ENCODE measurements at regions not wholly inside any gene's neighbourhood (a gene's known extent, or its start where the extent isn't known, plus 50 kb on each side); places are given as distances from the start of the nearest gene placed in this dataset.

DNA sequence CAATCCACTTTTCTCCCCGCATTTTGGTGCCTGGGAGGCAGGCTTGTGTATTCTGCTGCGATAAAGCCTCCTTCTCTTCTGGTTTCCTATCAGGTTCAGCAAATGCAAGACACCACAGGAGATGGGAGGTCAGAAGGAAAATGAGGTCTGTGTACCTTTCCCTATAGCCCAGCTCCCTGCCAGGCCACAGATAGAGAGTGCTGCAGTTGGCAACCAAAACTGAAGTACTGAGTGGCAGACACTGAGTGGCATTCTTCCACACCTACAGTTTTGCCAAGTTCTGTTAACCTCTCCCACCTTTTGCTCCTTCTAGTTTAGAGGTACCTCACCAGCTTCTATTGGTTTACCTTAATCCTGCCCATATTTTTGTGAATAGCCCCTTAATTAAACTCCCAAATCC lies 948.4 kb downstream of the SORCS1 start:
- WGBS, 2 experiments (ENCODE audit: extremely low coverage in 1 of 2, insufficient coverage in 1 of 2, insufficient read length in 1 of 2, insufficient replicate concordance in 2 of 2, low coverage in 1 of 2, low lambda C conversion rate in 2 of 2, missing lambda C conversion rate in 1 of 2): 78% methylated on average over 2 of the region's 2 CpGs; no CpG with 5 or more reads in 1 of the 2 experiments
- no peaks in the 10 kb centered on the region for H3K9me3 ChIP-seq (ENCODE audit: insufficient read depth in 2 of 2, low read depth in 1 of 2, low read length in 1 of 2)
- ChIA-PET POLR2A (ENCODE audit: partially characterized antibody) (no interaction called here), CTCF (ENCODE audit: partially characterized antibody) (no interaction called here)
- H3K79me1 ChIP-seq (ENCODE audit: low read depth, low read length): no peaks in the 10 kb centered on the region
- no peak overlapping the region for H2BK120ac ChIP-seq (replicated peaks; ENCODE audit: low read depth, low read length)
- H4K91ac ChIP-seq (replicated peaks; ENCODE audit: insufficient read length, low read length): no peak overlapping the region
- no peak overlapping the region for H4K5ac ChIP-seq (ENCODE audit: insufficient read length, low read depth, low read length)
- H3K79me2 ChIP-seq (ENCODE audit: control insufficient read depth in 1 of 2, insufficient read depth in 2 of 2, low read length in 2 of 2): no peaks in the 10 kb centered on the region
- no peak overlapping the region for H3K4ac ChIP-seq (replicated peaks; ENCODE audit: insufficient read length, low read depth, low read length)
- FAIRE-seq (no peak), DNase-seq (ENCODE audit: low read depth in 1 of 2, low spot score in 2 of 2) (no peak)
- no peak overlapping the region for H3K23ac ChIP-seq (ENCODE audit: insufficient read length)
- H2AK5ac ChIP-seq (ENCODE audit: low read depth, low read length): no peak overlapping the region
- no peaks in the 10 kb centered on the region for H4K20me1 ChIP-seq (replicated peaks in 1 of 2; ENCODE audit: control insufficient read depth in 1 of 2, insufficient read depth in 2 of 2, low read length in 2 of 2)
- no peak overlapping the region for H2AFZ ChIP-seq (ENCODE audit: low read length)
- H2BK15ac ChIP-seq (ENCODE audit: low read length): no peak overlapping the region
- no peak overlapping the region for H4K8ac ChIP-seq (ENCODE audit: extremely low read depth, insufficient read depth, low read length)
- no peaks in the 10 kb centered on the region for H3K36me3 ChIP-seq (ENCODE audit: control insufficient read depth in 2 of 4, insufficient read depth in 4 of 4, low read length in 3 of 4)
- no peak overlapping the region for H2BK5ac ChIP-seq (ENCODE audit: low read depth, low read length)
- no peak overlapping the region for H3K4me2 ChIP-seq (ENCODE audit: insufficient read depth in 1 of 2, low read depth in 2 of 2, low read length in 2 of 2)
- no peak overlapping the region for H2BK20ac ChIP-seq (ENCODE audit: low read length)
- no peaks in the 10 kb centered on the region for H3K23me2 ChIP-seq (ENCODE audit: low read depth, low read length)
- H3K27ac ChIP-seq (ENCODE audit: low read depth, low read length): no peak overlapping the region
- H3K18ac ChIP-seq (ENCODE audit: extremely low read depth, low read length): no peak overlapping the region
- H3K56ac ChIP-seq (replicated peaks; ENCODE audit: insufficient read length, low read depth, low read length): no peak overlapping the region
- no peak overlapping the region for H2BK12ac ChIP-seq (ENCODE audit: low read depth, low read length)
- no peak overlapping the region for H3K9ac ChIP-seq (replicated peaks in 1 of 4; ENCODE audit: extremely low read depth in 1 of 4, low read depth in 3 of 4, low read length in 3 of 4)
- peaks cover 0 to 2% (median 0%) of the 10 kb centered on the region in 4 experiments; a peak in 1 of 7 replicates for H3K4me1 ChIP-seq (replicated peaks in 1 of 4; ENCODE audit: control insufficient read depth in 3 of 4, insufficient read depth in 4 of 4, low read length in 3 of 4)
- TF ChIP-seq GABPA (IDR thresholded peaks at IDR 0.05; ENCODE audit: borderline replicate concordance, insufficient read depth, low read length) (no peak), TAF7 (optimal IDR thresholded peaks at IDR 0.05; ENCODE audit: borderline replicate concordance, low read depth, low read length) (no peak), CBX8 (IDR thresholded peaks at IDR 0.05; ENCODE audit: borderline replicate concordance, low read depth, low read length) (no peak), SP1 (IDR thresholded peaks at IDR 0.05; ENCODE audit: low read depth, low read length) (no peak), SP2 (IDR thresholded peaks at IDR 0.05; ENCODE audit: low read length) (no peak), BACH1 (IDR thresholded peaks at IDR 0.05; ENCODE audit: low read length) (no peak), CBX5 (IDR thresholded peaks at IDR 0.05; ENCODE audit: low read depth, low read length) (no peak), ZNF274 (IDR thresholded peaks at IDR 0.05; ENCODE audit: borderline replicate concordance, extremely low read depth, low read length) (no peak), KDM4A (IDR thresholded peaks at IDR 0.05; ENCODE audit: low read depth, low read length, severe bottlenecking) (no peak)
- TF ChIP-seq, protein P1, sequence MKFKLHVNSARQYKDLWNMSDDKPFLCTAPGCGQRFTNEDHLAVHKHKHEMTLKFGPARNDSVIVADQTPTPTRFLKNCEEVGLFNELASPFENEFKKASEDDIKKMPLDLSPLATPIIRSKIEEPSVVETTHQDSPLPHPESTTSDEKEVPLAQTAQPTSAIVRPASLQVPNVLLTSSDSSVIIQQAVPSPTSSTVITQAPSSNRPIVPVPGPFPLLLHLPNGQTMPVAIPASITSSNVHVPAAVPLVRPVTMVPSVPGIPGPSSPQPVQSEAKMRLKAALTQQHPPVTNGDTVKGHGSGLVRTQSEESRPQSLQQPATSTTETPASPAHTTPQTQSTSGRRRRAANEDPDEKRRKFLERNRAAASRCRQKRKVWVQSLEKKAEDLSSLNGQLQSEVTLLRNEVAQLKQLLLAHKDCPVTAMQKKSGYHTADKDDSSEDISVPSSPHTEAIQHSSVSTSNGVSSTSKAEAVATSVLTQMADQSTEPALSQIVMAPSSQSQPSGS (IDR thresholded peaks at IDR 0.05; ENCODE audit: low read length): no peak
- H3K14ac ChIP-seq (ENCODE audit: insufficient read length): no peak overlapping the region
- no peaks in the 10 kb centered on the region for H3K27me3 ChIP-seq (replicated peaks in 1 of 4; ENCODE audit: control insufficient read depth in 3 of 4, extremely low read depth in 1 of 4, insufficient read depth in 3 of 4, low read length in 3 of 4)
- H3K4me3 ChIP-seq (ENCODE audit: extremely low read depth in 1 of 4, insufficient read depth in 2 of 4, low read depth in 3 of 4, low read length in 4 of 4): no peak overlapping the region
